Astrocyte of the spinal cord (primary cell): ENCODE measurements at regions not wholly inside any gene's neighbourhood (a gene's known extent, or its start where the extent isn't known, plus 50 kb on each side); places are given as distances from the start of the nearest gene placed in this dataset.

Experiments used
- DNase-seq: peaks from one replicate; pipeline ENCODE4 v3.0.0; 2011; ENCODE audit warnings: low read depth, low spot score
- H3K4me3 ChIP-seq: 2 replicates; pipeline ENCODE4 v1.5.1; 2011; ENCODE audit warnings: low read depth, mild to moderate bottlenecking, low read length, moderate library complexity
- CTCF ChIP-seq: IDR thresholded peaks from 2 replicates; pipeline ENCODE4 v1.5.1; 2012; ENCODE audit warnings: low read depth, mild to moderate bottlenecking, low read length, inconsistent platforms
- in situ Hi-C: cut with HindIII; loops from 2 replicates; pipeline ENCODE4 v1.10.0; 2017; ENCODE audit warnings: low sequenced_read_pairs

- in situ Hi-C loops: no loop called here
- no peak for TF ChIP-seq CTCF
- H3K4me3 ChIP-seq: no peak overlapping the region
These were observed 468.8 kb downstream of the EPM2A start for GRCh38 chr6:145266432-145267075.

GRCh38 chr6:145267076-145267867 is 468.0 kb downstream of the EPM2A start:
- H3K4me3 ChIP-seq: no peak overlapping the region
- DNase-seq: no peak
- in situ Hi-C loops: no loop called here
- TF ChIP-seq CTCF: no peak

More at GRCh38 chr6:145266432-145267075, 468.8 kb downstream of the EPM2A start:
- no peak for DNase-seq

- no peak for TF ChIP-seq CTCF
- no peak for DNase-seq
- H3K4me3 ChIP-seq: no peak overlapping the region
- in situ Hi-C loops: no loop called here
These were observed 464.9 kb downstream of the EPM2A start for GRCh38 chr6:145270464-145270863.

DNA sequence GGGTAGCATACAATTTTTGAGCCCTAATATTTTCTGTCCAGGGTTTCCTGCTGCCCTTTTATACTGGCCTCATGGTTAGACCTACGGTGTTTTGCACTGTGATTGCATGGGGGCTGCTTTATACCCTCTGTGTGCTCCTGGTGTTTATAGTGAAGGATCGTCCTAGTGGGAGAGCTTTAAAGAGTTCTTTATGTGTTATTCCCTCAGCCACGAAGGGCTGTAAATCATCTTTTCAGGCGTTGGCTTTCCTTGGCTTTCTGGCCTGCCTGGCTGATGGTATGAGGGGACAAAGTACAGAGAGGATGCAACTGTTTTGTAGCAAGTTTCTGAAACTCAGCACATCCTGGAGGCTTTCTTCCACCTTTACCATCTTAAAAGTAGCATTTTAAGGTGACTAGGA is 464.3 kb downstream of the EPM2A start:
- H3K4me3 ChIP-seq: no peak overlapping the region
- in situ Hi-C loops: no loop called here
- no peak for DNase-seq
- no peak for TF ChIP-seq CTCF

DNA sequence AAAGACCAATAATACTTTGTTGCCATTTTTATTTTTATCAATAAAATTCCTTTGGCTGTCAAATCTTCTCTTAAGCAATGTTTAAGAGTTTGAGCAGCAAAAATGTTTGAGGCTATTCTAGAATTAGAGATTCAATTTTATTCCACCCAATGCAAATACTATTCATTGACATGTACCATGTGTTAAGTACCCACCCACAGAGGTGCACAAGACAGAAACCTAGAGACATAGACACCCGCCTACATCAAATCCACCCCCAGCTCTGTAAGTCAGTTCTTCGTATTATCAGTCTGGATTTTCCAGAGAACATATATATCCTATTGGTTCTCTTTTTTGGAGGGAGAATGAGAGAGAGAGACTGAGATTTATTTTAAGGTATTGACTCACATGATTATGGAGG is 463.7 kb downstream of the EPM2A start:
- no peak for DNase-seq
- in situ Hi-C loops: no loop called here
- TF ChIP-seq CTCF: no peak
- H3K4me3 ChIP-seq: no peak overlapping the region

DNA sequence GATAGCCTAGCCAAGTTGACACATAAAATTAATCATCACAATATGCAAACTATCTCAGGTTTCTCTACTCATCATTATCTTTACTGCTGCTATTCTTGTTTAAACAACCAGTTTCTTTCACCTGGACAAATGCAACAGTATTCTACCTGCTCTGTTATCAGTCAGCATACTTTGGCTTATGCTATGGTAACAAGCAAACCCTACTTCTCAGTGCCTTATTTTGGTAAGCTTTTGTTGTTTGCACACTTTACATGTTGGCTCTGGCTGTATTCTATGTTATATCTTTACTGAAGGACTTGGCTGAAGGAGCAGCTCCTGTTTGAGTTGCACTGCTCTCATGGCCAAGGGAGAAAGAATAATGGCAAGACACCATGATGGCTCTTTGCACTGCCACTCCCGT is 463.1 kb downstream of the EPM2A start:
- TF ChIP-seq CTCF: no peak
- in situ Hi-C loops: no loop called here
- DNase-seq: no peak
- H3K4me3 ChIP-seq: no peak overlapping the region
